SK-N-SH (cell line): ENCODE measurements at regions not wholly inside any gene's neighbourhood (a gene's known extent, or its start where the extent isn't known, plus 50 kb on each side); places are given as distances from the start of the nearest gene placed in this dataset.

Source experiments
- CTCF ChIA-PET: fragments of 300-600, 350-600 bp; formaldehyde crosslinking; extraction: SDS; loops from one replicate; lab custom pipeline; 2021; lab: Yijun Ruan, JAX
- POLR2A ChIA-PET: fragments of 350-600 bp; sonication (Branson Sonifier 250); formaldehyde crosslinking; extraction: SDS; loops from one replicate; lab custom pipeline; 2020; ENCODE audit warnings: antibody characterized with exemption, inconsistent platforms; lab: Yijun Ruan, JAX
- DNase-seq: peaks from one replicate; pipeline ENCODE4 v3.0.0; 2012
- H2AFZ ChIP-seq: fragments of 200-600 bp; sonication (generic); 2 replicates; pipeline ENCODE4 v1.8.1; 2016; ENCODE audit warnings: antibody characterized with exemption, mild to moderate bottlenecking, low read depth
- H3F3A ChIP-seq: fragments of 200-600 bp; sonication (generic); replicated peaks from 2 replicates; pipeline ENCODE3; 2016; ENCODE audit warnings: antibody characterized with exemption, mild to moderate bottlenecking; ENCODE audit not compliant: insufficient read depth
- H3K27ac ChIP-seq, 2 experiments: fragments of 200-500 bp in 1 of 2; fragments of 200-600 bp in 1 of 2; sonication (Bioruptor generic) in 1 of 2; sonication (generic), shearing (Covaris generic) in 1 of 2; 2 replicates each; pipeline versions ENCODE4 v1.5.1 to v1.6.1; 2014 to 2016; ENCODE audit warnings: low read depth in 2 of 2, inconsistent platforms in 1 of 2, low read length in 1 of 2, mild to moderate bottlenecking in 1 of 2, mixed read lengths in 1 of 2
- H3K27me3 ChIP-seq: fragments of 200-600 bp; sonication (generic), shearing (Covaris generic); 2 replicates; pipeline ENCODE4 v1.6.1; 2016; ENCODE audit warnings: mixed run types; ENCODE audit not compliant: insufficient read depth
- H3K36me3 ChIP-seq, 2 experiments: fragments of 200-500 bp in 1 of 2; fragments of 200-600 bp in 1 of 2; sonication (Bioruptor generic) in 1 of 2; sonication (generic) in 1 of 2; replicated peaks in 1 of 2; 2 replicates each; pipeline versions ENCODE3 to v1.5.1; 2014 to 2016; ENCODE audit warnings: low read length in 1 of 2, mild to moderate bottlenecking in 1 of 2; ENCODE audit not compliant: insufficient read depth in 2 of 2, control insufficient read depth in 1 of 2
- H3K4me1 ChIP-seq, 2 experiments: fragments of 200-500 bp in 1 of 2; fragments of 200-600 bp in 1 of 2; sonication (Bioruptor generic) in 1 of 2; sonication (generic), shearing (Covaris generic) in 1 of 2; 2 replicates each; pipeline versions ENCODE4 v1.5.1 to v1.6.1; 2014 to 2016; ENCODE audit warnings: low read depth in 1 of 2, low read length in 1 of 2, mixed run types in 1 of 2; ENCODE audit not compliant: insufficient read depth in 2 of 2, control insufficient read depth in 1 of 2
- H3K4me2 ChIP-seq: fragments of 200-600 bp; sonication (generic), shearing (Covaris generic); 2 replicates; pipeline ENCODE4 v1.6.1; 2017; ENCODE audit warnings: mixed run types
- H3K4me3 ChIP-seq, 2 experiments: fragments of 200-500 bp in 1 of 2; fragments of 200-600 bp in 1 of 2; sonication (Bioruptor generic) in 1 of 2; sonication (generic), shearing (Covaris generic) in 1 of 2; 2 replicates each; pipeline versions ENCODE4 v1.5.1 to v1.8.1; 2014 to 2016; ENCODE audit warnings: low read depth in 2 of 2, inconsistent platforms in 1 of 2, low read length in 1 of 2, mild to moderate bottlenecking in 1 of 2, mixed read lengths in 1 of 2, moderate library complexity in 1 of 2
- H3K79me2 ChIP-seq: fragments of 200-600 bp; sonication (generic); 2 replicates; pipeline ENCODE4 v1.8.1; 2017; ENCODE audit warnings: mild to moderate bottlenecking; ENCODE audit not compliant: insufficient read depth
- H3K9ac ChIP-seq: fragments of 200-600 bp; sonication (generic); 2 replicates; pipeline ENCODE4 v1.6.1; 2017; ENCODE audit warnings: mixed run types
- H3K9me2 ChIP-seq: fragments of 200-600 bp; sonication (generic); 2 replicates; pipeline ENCODE4 v1.6.1; 2017; ENCODE audit warnings: mixed run types
- H3K9me3 ChIP-seq: fragments of 200-600 bp; sonication (generic); 2 replicates; pipeline ENCODE4 v1.6.1; 2017; ENCODE audit warnings: mixed run types, mild to moderate bottlenecking, moderate library complexity
- H4K20me1 ChIP-seq: fragments of 200-600 bp; sonication (generic); 2 replicates; pipeline ENCODE4 v1.6.1; 2017; ENCODE audit warnings: mild to moderate bottlenecking, mixed run types; ENCODE audit not compliant: insufficient read depth
- CHD2 ChIP-seq: fragments of 150-350 bp; IDR thresholded peaks from 2 replicates; pipeline ENCODE4 v1.6.1; 2018; ENCODE audit warnings: low read length; ENCODE audit not compliant: partially characterized antibody
- ELF1 ChIP-seq: IDR thresholded peaks from 2 replicates; pipeline ENCODE4 v1.4.0; 2012
- EZH2phosphoT487 ChIP-seq: fragments of 200-600 bp; sonication (generic); IDR thresholded peaks from 2 replicates; pipeline ENCODE4 v1.6.1; 2017; ENCODE audit warnings: low read depth, mixed run types, mild to moderate bottlenecking, antibody characterized with exemption, moderate library complexity, borderline replicate concordance
- FOXJ3 ChIP-seq: sonication (generic); formaldehyde crosslinking; IDR thresholded peaks from 2 replicates; pipeline ENCODE4 v1.5.1; 2020; ENCODE audit warnings: mild to moderate bottlenecking, missing genetic modification reagents
- FOXM1 ChIP-seq: IDR thresholded peaks from 2 replicates; pipeline ENCODE4 v1.4.0; 2012; ENCODE audit warnings: low read depth, mild to moderate bottlenecking
- GABPA ChIP-seq: IDR thresholded peaks from 2 replicates; pipeline ENCODE4 v1.4.0; 2012; ENCODE audit warnings: low read depth, mild to moderate bottlenecking
- IRF3 ChIP-seq: fragments of 150-350 bp; IDR thresholded peaks from 2 replicates; pipeline ENCODE4 v1.6.1; 2016; ENCODE audit warnings: mild to moderate bottlenecking, low read depth, low read length
- JUND ChIP-seq: IDR thresholded peaks from 2 replicates; pipeline ENCODE4 v1.4.0; 2012
- MXI1 ChIP-seq: IDR thresholded peaks from 2 replicates; pipeline ENCODE4 v1.6.1; 2012; ENCODE audit warnings: mild to moderate bottlenecking, low read depth, low read length, improper control_type of control experiment
- NRF1 ChIP-seq: IDR thresholded peaks from 2 replicates; pipeline ENCODE4 v1.6.1; 2012; ENCODE audit warnings: low read depth, mild to moderate bottlenecking, low read length
- PBX3 ChIP-seq: IDR thresholded peaks from 2 replicates; pipeline ENCODE4; 2012
- RCOR1 ChIP-seq: fragments of 150-350 bp; IDR thresholded peaks from 2 replicates; pipeline ENCODE4 v1.6.1; 2017; ENCODE audit warnings: antibody characterized with exemption, low read length
- TAF1 ChIP-seq: IDR thresholded peaks from 2 replicates; pipeline ENCODE4 v1.6.1; 2012; ENCODE audit warnings: low read depth, mild to moderate bottlenecking, low read length, moderate library complexity, borderline replicate concordance
- TCF12 ChIP-seq: IDR thresholded peaks from 2 replicates; pipeline ENCODE4 v1.4.0; 2012
- TEAD4 ChIP-seq: IDR thresholded peaks from 2 replicates; pipeline ENCODE4 v1.4.0; 2012; ENCODE audit warnings: mild to moderate bottlenecking, borderline replicate concordance; ENCODE audit not compliant: insufficient read depth
- ZBTB33 ChIP-seq: IDR thresholded peaks from 2 replicates; pipeline ENCODE4 v1.4.0; 2012; ENCODE audit warnings: low read depth, borderline replicate concordance
- WGBS: methylation state at CpG from one replicate; pipeline ENCODE4 v1.1.6; 2017; ENCODE audit warnings: low lambda C conversion rate; 5-methylcytosine and 5-hydroxymethylcytosine counted together

GRCh38 chr11:10984250-10984649 is 126.4 kb upstream of the ZBED5 start (continued):
- TF ChIP-seq ELF1 (no peak), PBX3 (no peak)

GRCh38 chr11:10982704-10983510 is 125.1 kb upstream of the ZBED5 start:
- Histone ChIP-seq H3K4me3 (no peak overlapping the region), H3K9ac (no peak overlapping the region), H3K9me2 (no peaks in the 10 kb centered on the region), H4K20me1 (no peaks in the 10 kb centered on the region), H3K4me2 (no peak overlapping the region), H3K79me2 (no peaks in the 10 kb centered on the region), H3K27me3 (no peaks in the 10 kb centered on the region; the same call in 1 of the 2 replicates), H2AFZ (no peak overlapping the region), H3K27ac (no peak overlapping the region; a peak in 1 of 4 replicates), H3K9me3 (no peaks in the 10 kb centered on the region), H3K36me3 (no peaks in the 10 kb centered on the region), H3K4me1 (peaks cover 0 to 6% of the 10 kb centered on the region in 2 experiments; a peak in 2 of 4 replicates), H3F3A (no peaks in the 10 kb centered on the region)
- DNase-seq: no peak
- ChIA-PET POLR2A (no interaction called here), CTCF (interaction anchor here (0.9 to 1.5 kb wide), 2 partner anchors 10 to 28 kb away, joined by 3 to 6 read pairs; no protein-coding TSS in a partner anchor)
- 40% methylated on average over 6 of the region's 6 CpGs for WGBS
- TF ChIP-seq EZH2phosphoT487 (no peak), FOXJ3 (CRISPR knock-in tag) (no peak), TCF12 (no peak), IRF3 (no peak), JUND (no peak)

GRCh38 chr11:10979529-10979928 is 121.7 kb upstream of the ZBED5 start:
- Histone ChIP-seq H3K4me1 (peaks cover 0 to 4% of the 10 kb centered on the region in 2 experiments; a peak in 1 of 4 replicates), H3K9me2 (no peaks in the 10 kb centered on the region), H3K4me2 (no peak overlapping the region), H2AFZ (no peak overlapping the region; the same call in 1 of the 2 replicates), H3K27ac (no peak overlapping the region), H3K9me3 (no peaks in the 10 kb centered on the region), H3K79me2 (no peaks in the 10 kb centered on the region), H3K9ac (no peak overlapping the region), H3F3A (no peaks in the 10 kb centered on the region), H4K20me1 (no peaks in the 10 kb centered on the region), H3K4me3 (no peak overlapping the region), H3K27me3 (no peaks in the 10 kb centered on the region; the same call in 1 of the 2 replicates), H3K36me3 (no peaks in the 10 kb centered on the region)
- ChIA-PET CTCF (interaction anchor here (0.6 to 1.9 kb wide), 3 partner anchors 9 to 885 kb away, joined by 3 to 6 read pairs (median 6); no protein-coding TSS in a partner anchor), POLR2A (no interaction called here)
- no peak for DNase-seq
- WGBS: 19% methylated on average over 3 of the region's 3 CpGs
- TF ChIP-seq ZBTB33 (no peak), GABPA (no peak), FOXM1 (no peak), NRF1 (no peak), TEAD4 (no peak), ELF1 (no peak), PBX3 (no peak), TAF1 (no peak), IRF3 (no peak), CHD2 (no peak), MXI1 (no peak), RCOR1 (no peak)
